CD4-positive, alpha-beta memory T cell (primary cell): ENCODE measurements at regions not wholly inside any gene's neighbourhood (a gene's known extent, or its start where the extent isn't known, plus 50 kb on each side); places are given as distances from the start of the nearest gene placed in this dataset.

Experiments
- CTCF ChIA-PET: fragments of 350-600 bp; sonication (Branson Sonifier 250); formaldehyde crosslinking; loops from one replicate; lab custom pipeline; 2021; ENCODE audit warnings: inconsistent platforms; ENCODE audit not compliant: partially characterized antibody; lab: Charles Lee
- POLR2A ChIA-PET: fragments of 350-600 bp; sonication (Branson Sonifier 250); formaldehyde crosslinking; loops from one replicate; lab custom pipeline; 2021; ENCODE audit not compliant: partially characterized antibody; lab: Charles Lee
- DNase-seq, 5 donors: peaks; one replicate each; pipeline versions ENCODE4 v3.0.0 to v3.0.0-alpha.2; 2020 to 2022; ENCODE audit warnings: mixed read lengths in 1 of 5
- H3K27ac ChIP-seq: one replicate; pipeline ENCODE4 v1.7.0; 2013; ENCODE audit warnings: low read depth, low read length
- H3K27me3 ChIP-seq: 2 replicates; pipeline ENCODE4 v1.7.0; 2013; ENCODE audit warnings: mild to moderate bottlenecking, low read length, moderate library complexity; ENCODE audit not compliant: insufficient read depth
- H3K36me3 ChIP-seq: 2 replicates; pipeline ENCODE4 v1.7.0; 2013; ENCODE audit warnings: mild to moderate bottlenecking, low read length, moderate library complexity; ENCODE audit not compliant: insufficient read depth
- H3K4me1 ChIP-seq: 2 replicates; pipeline ENCODE4 v1.7.0; 2013; ENCODE audit warnings: mild to moderate bottlenecking, low read length, moderate library complexity; ENCODE audit not compliant: insufficient read depth
- H3K4me3 ChIP-seq, 2 donors: one replicate each; pipeline ENCODE4 v1.7.0; 2013; ENCODE audit warnings: low read length in 2 of 2, mild to moderate bottlenecking in 1 of 2
- H3K9me3 ChIP-seq, 2 donors: one replicate each; pipeline ENCODE4 v1.7.0; 2013; ENCODE audit warnings: low read length in 2 of 2, control low read depth in 1 of 2; ENCODE audit not compliant: control insufficient read depth in 1 of 2
- H3K27ac Mint-ChIP-seq, 7 donors: one replicate each; pipeline ENCODE4 v1.8.0; 2020 to 2021; ENCODE audit warnings: mixed read lengths in 7 of 7, mild to moderate bottlenecking in 6 of 7, inconsistent platforms in 3 of 7, moderate library complexity in 3 of 7
- H3K27me3 Mint-ChIP-seq, 2 donors: one replicate each; pipeline ENCODE4 v1.8.0; 2020 to 2021; ENCODE audit warnings: mixed read lengths in 2 of 2
- H3K36me3 Mint-ChIP-seq, 2 donors: one replicate each; pipeline ENCODE4 v1.8.0; 2020 to 2021; ENCODE audit warnings: mixed read lengths in 2 of 2, inconsistent platforms in 1 of 2, mild to moderate bottlenecking in 1 of 2
- H3K4me1 Mint-ChIP-seq, 4 donors: one replicate each; pipeline ENCODE4 v1.8.0; 2020 to 2021; ENCODE audit warnings: mixed read lengths in 4 of 4, mild to moderate bottlenecking in 1 of 4
- H3K4me3 Mint-ChIP-seq, 8 donors: one replicate each; pipeline ENCODE4 v1.8.0; 2020 to 2021; ENCODE audit warnings: mixed read lengths in 8 of 8, mild to moderate bottlenecking in 7 of 8, moderate library complexity in 6 of 8, inconsistent platforms in 3 of 8
- H3K9me3 Mint-ChIP-seq, 8 donors: one replicate each; pipeline ENCODE4 v1.8.0; 2020 to 2021; ENCODE audit warnings: mixed read lengths in 8 of 8, mild to moderate bottlenecking in 5 of 8, inconsistent platforms in 3 of 8, moderate library complexity in 1 of 8
- intact Hi-C: fragments of 100-400 bp; cut with micrococcal nuclease; formaldehyde crosslinking; loops from one replicate; pipeline ENCODE4 v1.15.1; 2023

DNA sequence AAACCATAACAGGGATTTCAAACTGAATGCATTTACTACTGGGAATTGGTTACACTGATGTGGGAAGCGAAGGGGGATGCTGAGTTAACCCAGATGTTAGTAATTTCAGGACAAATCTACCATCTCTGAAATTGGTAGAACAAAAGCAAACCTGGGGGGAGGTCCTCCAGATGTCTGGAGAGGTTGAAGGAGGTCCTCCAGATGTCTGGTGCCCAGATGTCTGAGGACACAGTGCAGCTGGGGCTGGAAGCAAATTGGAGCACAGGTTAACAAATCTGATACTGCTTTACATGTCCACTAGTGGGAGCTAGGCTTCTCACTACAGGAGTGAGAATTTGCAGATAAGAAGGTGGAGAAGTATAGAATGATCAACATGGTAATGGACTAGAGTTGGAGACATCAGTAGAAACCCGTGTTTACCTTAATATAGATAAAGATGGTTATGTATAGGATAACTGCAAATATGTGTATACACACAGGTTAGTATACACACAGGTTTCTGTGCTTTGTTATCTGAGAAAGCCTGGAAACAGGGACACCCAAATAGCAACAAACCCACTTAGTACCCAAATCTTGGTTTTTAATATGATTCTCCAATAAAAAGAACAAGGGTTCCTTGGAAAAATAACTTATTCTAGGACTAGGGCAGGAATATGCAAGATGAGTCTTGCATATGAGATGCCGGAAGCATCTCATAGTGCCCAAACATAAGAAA is 162.5 kb downstream of the C12orf50 start:
- Histone ChIP-seq H3K27ac (no peak overlapping the region), H3K36me3 (no peaks in the 10 kb centered on the region), H3K27me3 (no peaks in the 10 kb centered on the region), H3K4me1 (no peaks in the 10 kb centered on the region), H3K9me3 (no peaks in the 10 kb centered on the region), H3K4me3 (no peak overlapping the region)
- ChIA-PET CTCF (no interaction called here), POLR2A (no interaction called here)
- intact Hi-C loops: no loop called here
- Mint-ChIP-seq H3K4me1 (no peaks in the 10 kb centered on the region), H3K36me3 (no peaks in the 10 kb centered on the region), H3K27me3 (peaks cover 0 to 3% of the 10 kb centered on the region in 2 donors), H3K4me3 (no peak overlapping the region), H3K27ac (no peak overlapping the region), H3K9me3 (no peaks in the 10 kb centered on the region)
- no peak for DNase-seq

DNA sequence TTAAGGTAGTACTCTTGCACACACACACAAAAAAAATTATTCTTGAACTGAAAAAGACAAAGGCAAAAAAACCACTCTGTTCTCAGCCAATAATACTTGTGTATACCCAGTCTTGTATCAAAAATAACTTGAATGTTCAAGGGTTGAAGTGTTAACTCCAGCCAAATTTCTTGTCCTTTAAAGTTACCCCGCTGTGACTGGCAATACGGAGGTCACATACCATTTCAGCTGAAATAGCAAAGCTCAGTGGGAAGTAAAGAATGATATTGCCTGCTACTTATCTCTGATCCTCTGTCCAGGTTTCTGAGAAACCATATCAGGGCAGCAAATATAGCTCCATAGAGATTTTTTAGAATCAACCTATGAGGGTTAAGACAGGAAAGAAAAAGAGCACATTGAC is 167.4 kb downstream of the C12orf50 start:
- intact Hi-C loops: no loop called here
- POLR2A ChIA-PET: no interaction called here
- Histone ChIP-seq H3K9me3 (no peaks in the 10 kb centered on the region), H3K27ac (no peak overlapping the region), H3K4me1 (no peaks in the 10 kb centered on the region), H3K36me3 (no peaks in the 10 kb centered on the region), H3K4me3 (no peak overlapping the region), H3K27me3 (no peaks in the 10 kb centered on the region)
- H3K4me3 Mint-ChIP-seq: no peak overlapping the region
- no peak overlapping the region for H3K27ac Mint-ChIP-seq
- peaks cover 0 to 2% (median 0%) of the 10 kb centered on the region in 8 donors for H3K9me3 Mint-ChIP-seq
- DNase-seq: no peak
- H3K27me3 Mint-ChIP-seq: peaks cover 2 to 6% of the 10 kb centered on the region in 2 donors
- no peaks in the 10 kb centered on the region for H3K4me1 Mint-ChIP-seq
- CTCF ChIA-PET: interaction anchor here (1.8 kb wide), 1 partner anchor 13 kb away, joined by 4 read pairs; no protein-coding TSS in a partner anchor
- H3K36me3 Mint-ChIP-seq: no peaks in the 10 kb centered on the region

DNA sequence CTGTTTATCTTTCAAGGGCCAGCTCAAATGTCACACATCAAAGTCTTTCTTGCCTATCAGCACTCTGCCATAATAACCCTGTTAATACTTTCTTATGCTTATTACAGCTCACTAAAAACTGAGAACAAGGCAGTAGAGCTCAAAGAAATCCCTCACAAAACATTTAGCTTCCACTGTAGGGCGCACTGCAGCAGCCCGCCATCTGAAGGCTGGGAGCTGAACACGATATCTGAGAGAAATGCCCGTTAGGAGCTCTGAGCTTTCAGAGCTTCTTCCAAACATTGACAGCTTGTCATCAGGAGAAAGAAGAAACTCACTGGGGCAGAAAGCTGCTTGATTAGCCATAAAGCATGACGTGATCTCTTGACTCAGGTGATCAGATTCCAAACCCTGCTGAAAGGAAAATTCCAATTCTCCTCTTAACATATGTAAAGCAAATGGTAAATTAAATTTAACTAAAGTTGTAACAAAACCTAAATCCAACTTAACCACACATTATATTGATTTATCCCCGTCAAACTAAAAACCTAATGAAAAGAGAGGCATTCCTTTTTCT is 175.7 kb downstream of the C12orf50 start:
- CTCF ChIA-PET: no interaction called here
- intact Hi-C loops: no loop called here
- DNase-seq: no peak
- Histone ChIP-seq H3K9me3 (no peaks in the 10 kb centered on the region), H3K4me3 (no peak overlapping the region), H3K27ac (no peak overlapping the region), H3K36me3 (no peaks in the 10 kb centered on the region), H3K27me3 (no peaks in the 10 kb centered on the region), H3K4me1 (no peaks in the 10 kb centered on the region)
- H3K27ac Mint-ChIP-seq: no peak overlapping the region
- no peaks in the 10 kb centered on the region for H3K4me1 Mint-ChIP-seq
- H3K9me3 Mint-ChIP-seq: no peaks in the 10 kb centered on the region
- peaks cover 0 to 3% of the 10 kb centered on the region in 2 donors for H3K27me3 Mint-ChIP-seq
- H3K4me3 Mint-ChIP-seq: no peak overlapping the region
- POLR2A ChIA-PET: no interaction called here
- no peaks in the 10 kb centered on the region for H3K36me3 Mint-ChIP-seq

DNA sequence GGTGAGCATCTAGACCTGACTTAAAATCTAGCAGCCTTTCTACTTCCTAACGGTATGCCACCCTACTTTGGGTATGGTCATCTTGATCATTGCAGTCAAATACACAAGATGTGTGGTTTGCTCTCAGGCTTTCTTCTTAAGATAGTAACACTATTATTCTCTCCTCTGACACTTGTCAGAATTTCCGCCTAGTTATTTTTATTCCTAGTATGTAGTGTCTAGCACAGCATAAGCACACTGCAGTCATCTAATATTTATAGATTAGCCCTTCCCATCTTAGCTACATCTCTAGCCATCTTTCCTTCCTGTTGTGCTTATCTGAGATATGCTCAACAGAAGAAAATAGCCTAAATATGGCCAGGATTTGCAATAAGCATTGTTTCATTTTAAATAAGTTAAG is 180.1 kb downstream of the C12orf50 start:
- H3K4me3 ChIP-seq: no peak overlapping the region
- Mint-ChIP-seq H3K4me3 (no peak overlapping the region), H3K36me3 (no peaks in the 10 kb centered on the region), H3K4me1 (no peaks in the 10 kb centered on the region), H3K27me3 (peaks cover 1 to 3% of the 10 kb centered on the region in 2 donors), H3K27ac (no peak overlapping the region), H3K9me3 (no peaks in the 10 kb centered on the region)
- H3K36me3 ChIP-seq: no peaks in the 10 kb centered on the region
- H3K27me3 ChIP-seq: no peaks in the 10 kb centered on the region
- H3K4me1 ChIP-seq: no peaks in the 10 kb centered on the region
- ChIA-PET CTCF (interaction anchor here (1.0 to 1.5 kb wide), 7 partner anchors 7 to 51 kb away, joined by 3 to 5 read pairs (median 4); no protein-coding TSS in a partner anchor), POLR2A (no interaction called here)
- H3K9me3 ChIP-seq: no peaks in the 10 kb centered on the region
- intact Hi-C loops: no loop called here
- no peak for DNase-seq
- H3K27ac ChIP-seq: no peak overlapping the region

GRCh38 chr12:87848248-87848868 is 180.8 kb downstream of the C12orf50 start:
- Histone ChIP-seq H3K9me3 (no peaks in the 10 kb centered on the region), H3K27ac (no peak overlapping the region), H3K4me3 (no peak overlapping the region), H3K27me3 (no peaks in the 10 kb centered on the region), H3K36me3 (no peaks in the 10 kb centered on the region), H3K4me1 (no peaks in the 10 kb centered on the region)
- ChIA-PET CTCF (interaction anchor here (1.0 to 1.5 kb wide), 9 partner anchors 8 to 50 kb away, joined by 3 to 5 read pairs (median 4); no protein-coding TSS in a partner anchor), POLR2A (no interaction called here)
- H3K27me3 Mint-ChIP-seq: peaks cover 1 to 3% of the 10 kb centered on the region in 2 donors
- H3K4me3 Mint-ChIP-seq: no peak overlapping the region
- no peaks in the 10 kb centered on the region for H3K4me1 Mint-ChIP-seq
- H3K9me3 Mint-ChIP-seq: no peaks in the 10 kb centered on the region
- intact Hi-C loops: no loop called here
- peak in 4 of 5 donors; percentile 12 to 30 (median 24) for DNase-seq
- H3K27ac Mint-ChIP-seq: no peak overlapping the region
- no peaks in the 10 kb centered on the region for H3K36me3 Mint-ChIP-seq

GRCh38 chr12:87847147-87847546 is 182.1 kb downstream of the C12orf50 start:
- DNase-seq: no peak
- Histone ChIP-seq H3K36me3 (no peaks in the 10 kb centered on the region), H3K9me3 (no peaks in the 10 kb centered on the region), H3K4me3 (no peak overlapping the region), H3K27ac (no peak overlapping the region), H3K4me1 (no peaks in the 10 kb centered on the region), H3K27me3 (no peaks in the 10 kb centered on the region)
- POLR2A ChIA-PET: no interaction called here
- Mint-ChIP-seq H3K27ac (no peak overlapping the region), H3K27me3 (peaks cover 1 to 3% of the 10 kb centered on the region in 2 donors), H3K4me1 (no peaks in the 10 kb centered on the region), H3K4me3 (no peak overlapping the region), H3K36me3 (no peaks in the 10 kb centered on the region), H3K9me3 (no peaks in the 10 kb centered on the region)
- intact Hi-C loops: no loop called here
- CTCF ChIA-PET: interaction anchor here (1.2 to 1.6 kb wide), 2 partner anchors 13 to 40 kb away, joined by 3 read pairs; no protein-coding TSS in a partner anchor

- H3K27me3 ChIP-seq: no peaks in the 10 kb centered on the region
- Mint-ChIP-seq H3K36me3 (no peaks in the 10 kb centered on the region), H3K27ac (no peak overlapping the region), H3K27me3 (peaks cover 1 to 3% of the 10 kb centered on the region in 2 donors), H3K4me3 (no peak overlapping the region), H3K4me1 (no peaks in the 10 kb centered on the region), H3K9me3 (no peaks in the 10 kb centered on the region)
- intact Hi-C loops: no loop called here
- H3K4me3 ChIP-seq: no peak overlapping the region
- no peaks in the 10 kb centered on the region for H3K9me3 ChIP-seq
- CTCF ChIA-PET: interaction anchor here (1.2 to 1.6 kb wide), 3 partner anchors 12 to 41 kb away, joined by 3 to 4 read pairs (median 3); no protein-coding TSS in a partner anchor
- H3K27ac ChIP-seq: no peak overlapping the region
- no peaks in the 10 kb centered on the region for H3K4me1 ChIP-seq
- no peaks in the 10 kb centered on the region for H3K36me3 ChIP-seq
- no peak for DNase-seq
- POLR2A ChIA-PET: no interaction called here
Measured at GRCh38 chr12:87846045-87846444, 183.2 kb downstream of the C12orf50 start.
